Head of caudate nucleus (tissue), 42 donors: ENCODE measurements at regions not wholly inside any gene's neighbourhood (a gene's known extent, or its start where the extent isn't known, plus 50 kb on each side); places are given as distances from the start of the nearest gene placed in this dataset.
A peak's percentile ranks its signal among the peaks of the same experiment; 100 is the strongest.
"Not testable (repeated sequence)": the region's sequence is repeated elsewhere in the genome, so short reads cannot be mapped to it uniquely, and the experiment has no call there.

Source experiments
- DNase-seq, 42 donors: peaks; one replicate each; pipeline versions ENCODE4 v3.0.0 to v3.0.0-alpha.2; 2020 to 2021; ENCODE audit warnings: mixed read lengths in 7 of 42
- intact Hi-C: fragments of 100-400 bp; cut with DNase I; formaldehyde crosslinking; loops from one replicate; pipeline ENCODE4 v1.15.0; 2022

GRCh38 chrX:142804085-142804484 lies 221.6 kb upstream of the SPANXN4 start:
- DNase-seq, result no peak
- intact Hi-C loops, result no loop called here

- no peak for DNase-seq
- intact Hi-C loops, result no loop called here
Measured at GRCh38 chrX:142819461-142819860, 206.3 kb upstream of the SPANXN4 start.

- intact Hi-C loops, result no loop called here
- no peak for DNase-seq
Measured at GRCh38 chrX:142828129-142828528, 197.6 kb upstream of the SPANXN4 start.

- intact Hi-C loops, result no loop called here
- DNase-seq, result no peak
Measured at GRCh38 chrX:142831961-142832530, 193.7 kb upstream of the SPANXN4 start.

- intact Hi-C loops, result no loop called here
- no peak for DNase-seq
Measured at GRCh38 chrX:142854970-142855369, 170.8 kb upstream of the SPANXN4 start.

GRCh38 chrX:142860944-142861343 lies 164.8 kb upstream of the SPANXN4 start:
- DNase-seq, result no peak
- intact Hi-C loops, result no loop called here

GRCh38 chrX:142861557-142861956 lies 164.2 kb upstream of the SPANXN4 start:
- DNase-seq, result no peak
- intact Hi-C loops, result no loop called here

GRCh38 chrX:142866247-142866646 lies 159.5 kb upstream of the SPANXN4 start:
- intact Hi-C loops, DNase-seq: not testable (repeated sequence)

GRCh38 chrX:142873214-142873613 lies 152.5 kb upstream of the SPANXN4 start:
- DNase-seq, result no peak
- intact Hi-C loops, result no loop called here

- intact Hi-C loops, result no loop called here
- no peak for DNase-seq
Measured at GRCh38 chrX:142884881-142885280, 140.8 kb upstream of the SPANXN4 start.

GRCh38 chrX:142891046-142891445 lies 134.7 kb upstream of the SPANXN4 start:
- intact Hi-C loops, result no loop called here
- DNase-seq, result no peak

- intact Hi-C loops, result no loop called here
- DNase-seq, result no peak
Measured at GRCh38 chrX:142898164-142898563, 127.6 kb upstream of the SPANXN4 start.

- intact Hi-C loops, result no loop called here
- peak in 13 of 42 donors; percentile 1 to 47 (median 18) for DNase-seq
Measured at GRCh38 chrX:142923201-142923600, 102.5 kb upstream of the SPANXN4 start.

- no peak for DNase-seq
- intact Hi-C loops, result no loop called here
Measured at GRCh38 chrX:142938793-142939192, 86.9 kb upstream of the SPANXN4 start.

GRCh38 chrX:142972147-142972809 lies 53.5 kb upstream of the SPANXN4 start:
- intact Hi-C loops, DNase-seq: not testable (repeated sequence)
